GM12865 (cell line): ENCODE measurements at regions not wholly inside any gene's neighbourhood (a gene's known extent, or its start where the extent isn't known, plus 50 kb on each side); places are given as distances from the start of the nearest gene placed in this dataset.
"Not testable (repeated sequence)": the region's sequence is repeated elsewhere in the genome, so short reads cannot be mapped to it uniquely, and the experiment has no call there.

Experiments
- DNase-seq: peaks from one replicate; pipeline ENCODE4 v3.0.0; 2010; ENCODE audit warnings: low read depth
- H3K4me3 ChIP-seq: 2 replicates; pipeline ENCODE4 v1.5.1; 2011; ENCODE audit warnings: mild to moderate bottlenecking, low read depth, low read length, control low read depth
- CTCF ChIP-seq: IDR thresholded peaks from 2 replicates; pipeline ENCODE4 v1.5.1; 2011; ENCODE audit warnings: low read length, control low read depth, low read depth, inconsistent platforms; ENCODE audit not compliant: insufficient read depth; ENCODE audit errors: missing control alignments

- DNase-seq, result no peak
- H3K4me3 ChIP-seq, result no peak overlapping the region
- TF ChIP-seq CTCF, result no peak
Measured at GRCh38 chr2:188786368-188786841, 187.8 kb upstream of the COL3A1 start.

- H3K4me3 ChIP-seq, result no peak overlapping the region
- DNase-seq, result no peak
- no peak for TF ChIP-seq CTCF
Measured at GRCh38 chr2:188787021-188787657, 187.0 kb upstream of the COL3A1 start.

GRCh38 chr2:188787658-188788240, 186.4 kb upstream of the COL3A1 start:
- DNase-seq, result no peak
- no peak overlapping the region for H3K4me3 ChIP-seq
- TF ChIP-seq CTCF, result no peak

- H3K4me3 ChIP-seq, result no peak overlapping the region
- TF ChIP-seq CTCF, result no peak
- DNase-seq, result no peak
Measured at GRCh38 chr2:188788621-188789020, 185.6 kb upstream of the COL3A1 start.

- TF ChIP-seq CTCF, result no peak
- DNase-seq, result no peak
- H3K4me3 ChIP-seq, result no peak overlapping the region
Measured at GRCh38 chr2:188789951-188790350, 184.2 kb upstream of the COL3A1 start.

GRCh38 chr2:188794453-188794852, 179.7 kb upstream of the COL3A1 start:
- not testable (repeated sequence) for DNase-seq, H3K4me3 ChIP-seq

- TF ChIP-seq CTCF, result no peak
- H3K4me3 ChIP-seq, result no peak overlapping the region
- no peak for DNase-seq
Measured at GRCh38 chr2:188795762-188796161, 178.4 kb upstream of the COL3A1 start.
